LNCAP (cell line): ENCODE measurements at regions not wholly inside any gene's neighbourhood (a gene's known extent, or its start where the extent isn't known, plus 50 kb on each side); places are given as distances from the start of the nearest gene placed in this dataset.

Experiments
- CTCF ChIP-seq: fragments of 450-650 bp; IDR thresholded peaks from 2 replicates; pipeline ENCODE4 v1.5.1; 2017; ENCODE audit warnings: mild to moderate bottlenecking

- peak; percentile 83 for TF ChIP-seq CTCF
These were observed 63.5 kb upstream of the CAPRIN1 start for GRCh38 chr11:33987975-33988580.

- no peak for TF ChIP-seq CTCF
These were observed 64.0 kb upstream of the CAPRIN1 start for GRCh38 chr11:33987545-33987944.

DNA sequence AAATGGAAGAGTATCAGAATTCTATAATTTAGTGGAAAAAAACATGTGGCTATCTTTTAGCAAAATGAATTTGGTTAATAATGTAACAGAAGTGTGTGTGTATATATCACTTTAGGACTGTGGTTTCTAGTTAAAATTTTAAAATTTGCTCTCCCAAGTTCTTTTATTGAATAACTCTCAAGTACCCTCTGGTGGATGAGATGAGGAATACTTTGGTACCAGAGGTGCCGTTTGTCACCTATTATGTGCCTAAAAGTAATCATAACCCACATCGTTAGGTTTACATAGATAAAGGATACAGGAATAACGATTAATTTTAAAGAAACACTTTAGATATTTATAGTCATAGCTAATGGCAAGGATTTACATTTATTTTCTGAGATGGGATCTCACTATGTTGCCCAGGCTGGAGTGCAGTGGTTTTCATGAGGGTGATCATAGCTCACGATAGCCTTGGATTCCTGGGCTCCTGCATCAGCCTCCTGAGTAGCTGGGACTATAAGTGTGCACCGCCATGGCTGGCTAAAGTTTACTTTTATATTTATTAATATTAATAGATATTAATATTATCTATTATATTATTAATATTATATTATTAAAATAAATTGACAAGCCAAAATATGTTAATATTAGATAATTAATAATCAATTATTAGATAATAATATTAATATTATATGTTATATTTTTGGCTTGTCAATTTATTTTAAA is 66.7 kb upstream of the CAPRIN1 start:
- TF ChIP-seq CTCF = no peak

DNA sequence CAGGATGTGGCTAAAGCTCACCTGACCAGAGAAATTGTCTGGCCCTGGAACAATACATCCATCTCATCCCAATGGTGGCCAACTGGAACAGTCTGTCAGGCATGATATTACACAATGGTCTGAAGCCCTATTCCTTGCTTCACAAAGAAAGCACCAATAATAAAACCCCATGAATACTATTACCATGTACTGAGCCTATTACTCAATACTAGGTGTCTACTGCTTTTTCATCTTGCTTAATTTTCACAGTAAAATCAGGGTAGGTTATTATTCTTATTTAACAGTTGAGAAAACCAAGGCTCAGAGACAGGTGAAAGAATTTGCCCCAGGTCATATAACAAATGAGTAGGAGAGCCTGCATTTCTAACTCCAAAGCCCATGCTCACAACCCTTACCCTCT is 68.9 kb upstream of the CAPRIN1 start:
- TF ChIP-seq CTCF = no peak

- TF ChIP-seq CTCF = no peak
These were observed 70.6 kb upstream of the CAPRIN1 start for GRCh38 chr11:33980897-33981296.

GRCh38 chr11:33978376-33978775 is 73.2 kb upstream of the CAPRIN1 start:
- no peak for TF ChIP-seq CTCF

DNA sequence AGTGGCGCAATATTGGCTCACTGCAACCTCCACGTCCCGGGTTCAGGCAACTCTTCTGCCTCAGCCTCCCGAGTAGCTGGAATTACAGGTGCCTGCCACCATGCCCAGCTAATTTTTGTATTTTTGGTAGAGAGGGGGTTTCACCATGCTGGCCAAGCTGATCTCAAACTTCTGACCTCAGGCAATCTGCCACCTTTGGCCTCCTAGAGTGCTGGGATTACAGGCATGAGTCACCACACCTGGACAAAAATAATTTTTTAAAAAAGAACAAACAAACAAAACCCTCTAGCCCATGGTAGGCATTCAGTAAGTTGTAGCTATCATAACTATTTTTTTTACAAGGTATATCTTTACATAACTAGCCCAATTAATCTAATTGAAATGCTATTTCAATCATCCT is 73.9 kb upstream of the CAPRIN1 start:
- no peak for TF ChIP-seq CTCF
